AG09309 (cell line): ENCODE measurements at regions not wholly inside any gene's neighbourhood (a gene's known extent, or its start where the extent isn't known, plus 50 kb on each side); places are given as distances from the start of the nearest gene placed in this dataset.
"Not testable (repeated sequence)": the region's sequence is repeated elsewhere in the genome, so short reads cannot be mapped to it uniquely, and the experiment has no call there.

Experiments
- DNase-seq: peaks from one replicate; pipeline ENCODE4 v3.0.0-alpha.2; 2010; ENCODE audit warnings: low read depth
- H3K4me3 ChIP-seq: 2 replicates; pipeline ENCODE4 v1.5.1; 2011; ENCODE audit warnings: mild to moderate bottlenecking, low read depth, low read length, moderate library complexity; ENCODE audit not compliant: control insufficient read depth
- CTCF ChIP-seq: IDR thresholded peaks from 2 replicates; pipeline ENCODE4 v1.5.1; 2011; ENCODE audit warnings: mild to moderate bottlenecking, low read depth, low read length, inconsistent platforms; ENCODE audit not compliant: insufficient read depth, control insufficient read depth; ENCODE audit errors: missing control alignments

DNA sequence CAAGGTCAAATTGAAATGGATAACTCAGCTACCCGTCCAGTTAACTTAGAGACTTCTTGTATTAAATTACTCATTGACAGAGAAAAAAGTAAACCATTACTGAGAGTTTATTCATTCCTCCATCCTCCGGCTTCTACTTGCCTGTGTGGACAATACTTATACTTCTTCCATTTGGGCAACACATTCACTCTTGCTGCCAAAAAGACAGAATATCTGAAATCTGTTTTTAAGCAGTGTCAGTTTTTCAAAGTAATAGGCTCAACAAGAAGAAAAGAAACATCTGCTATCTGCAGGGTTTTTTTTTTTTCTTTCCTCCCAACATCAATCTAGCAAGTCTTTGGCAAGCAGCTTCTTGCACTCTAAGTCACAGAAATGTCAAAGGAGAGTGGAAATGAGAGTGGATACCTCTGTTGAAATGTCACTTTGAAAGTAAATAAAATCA is 1142.8 kb downstream of the PCDH9 start:
- no peak for DNase-seq
- no peak for TF ChIP-seq CTCF
- H3K4me3 ChIP-seq, result no peak overlapping the region

GRCh38 chr13:66077132-66077689 is 1152.9 kb downstream of the PCDH9 start:
- DNase-seq, result no peak
- TF ChIP-seq CTCF, result no peak
- no peak overlapping the region for H3K4me3 ChIP-seq

DNA sequence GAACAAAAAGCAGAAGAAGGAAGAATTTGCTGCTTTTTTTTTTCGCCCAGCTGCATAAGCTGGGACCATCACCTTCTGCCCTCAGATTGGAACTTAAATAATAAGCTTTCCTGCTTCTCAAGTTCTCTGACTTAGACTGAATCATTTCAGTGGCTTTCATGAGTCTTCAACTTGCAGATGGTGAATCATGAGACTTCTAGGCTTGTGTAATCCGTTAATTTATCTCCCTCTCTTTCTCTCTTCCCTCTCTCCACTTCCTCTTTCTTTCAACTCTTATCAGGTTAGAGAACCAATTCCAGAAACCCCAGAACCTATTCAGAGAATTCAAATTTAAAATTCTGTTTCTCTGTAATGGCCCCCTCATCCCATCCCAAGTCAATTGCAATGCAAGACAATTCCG is 1153.7 kb downstream of the PCDH9 start:
- H3K4me3 ChIP-seq, result no peak overlapping the region
- no peak for TF ChIP-seq CTCF
- peak; percentile 11 for DNase-seq

- DNase-seq, result no peak
Measured at GRCh38 chr13:66074018-66074615, 1156.0 kb downstream of the PCDH9 start.

DNA sequence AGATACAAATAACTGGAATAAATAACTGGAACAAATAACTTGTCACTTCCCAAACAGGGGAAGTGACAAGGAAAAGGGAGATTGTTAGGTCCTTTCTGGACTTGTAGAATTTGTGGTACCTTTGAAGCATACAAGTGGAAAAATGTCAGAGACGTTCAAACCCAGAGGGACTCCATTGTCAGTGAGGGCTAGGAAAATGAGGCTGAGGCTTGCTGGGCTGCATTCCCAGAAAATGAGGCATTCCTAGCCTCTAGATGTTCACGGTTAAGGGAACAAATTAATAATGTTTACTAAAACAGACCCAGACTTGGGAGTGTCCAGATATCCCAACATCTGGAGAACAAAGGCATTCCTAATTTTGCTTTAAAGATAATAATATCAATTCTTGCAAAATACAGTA is 1158.0 kb downstream of the PCDH9 start:
- DNase-seq, H3K4me3 ChIP-seq: not testable (repeated sequence)

More at GRCh38 chr13:66074018-66074615, 1156.0 kb downstream of the PCDH9 start:
- no peak for TF ChIP-seq CTCF
- no peak overlapping the region for H3K4me3 ChIP-seq

GRCh38 chr13:66071608-66072007 is 1158.5 kb downstream of the PCDH9 start:
- TF ChIP-seq CTCF, result no peak
- no peak overlapping the region for H3K4me3 ChIP-seq
- DNase-seq, result no peak

DNA sequence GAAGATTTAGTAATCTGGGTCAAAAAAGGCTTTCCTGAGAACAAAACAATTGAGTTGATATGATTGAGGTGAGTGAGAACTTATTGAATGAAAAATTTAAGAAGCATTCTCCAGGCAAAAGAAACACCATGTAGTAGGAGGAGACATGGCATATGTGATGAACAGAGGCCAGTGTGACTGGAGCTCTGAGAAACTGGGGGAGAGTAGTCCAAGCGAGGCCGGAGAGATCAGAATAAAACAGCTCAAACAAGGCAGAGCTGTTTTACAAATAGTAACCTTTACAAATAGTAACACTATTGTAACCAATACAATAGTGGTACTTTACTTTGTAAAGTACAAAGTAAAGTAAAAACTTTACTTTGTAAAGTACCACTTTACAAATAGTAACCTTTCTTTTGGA is 1159.1 kb downstream of the PCDH9 start:
- no peak overlapping the region for H3K4me3 ChIP-seq
- DNase-seq, result no peak
- no peak for TF ChIP-seq CTCF
